Neuronal stem cell (in vitro differentiated cells): ENCODE measurements at regions not wholly inside any gene's neighbourhood (a gene's known extent, or its start where the extent isn't known, plus 50 kb on each side); places are given as distances from the start of the nearest gene placed in this dataset.
A peak's percentile ranks its signal among the peaks of the same experiment; 100 is the strongest.
"Not testable (repeated sequence)": the region's sequence is repeated elsewhere in the genome, so short reads cannot be mapped to it uniquely, and the experiment has no call there.

Experiments
- DNase-seq: peaks from one replicate; pipeline ENCODE4 v3.0.0-alpha.2; 2013; ENCODE audit warnings: low spot score
- H2AFZ ChIP-seq: one replicate; pipeline ENCODE4 v1.6.1; 2013; ENCODE audit warnings: mild to moderate bottlenecking, low read length, inconsistent platforms
- H2AK5ac ChIP-seq: 2 replicates; pipeline ENCODE4 v1.6.1; 2013; ENCODE audit warnings: low read depth, mild to moderate bottlenecking, inconsistent platforms, low read length, moderate library complexity, mixed read lengths
- H2BK120ac ChIP-seq: 2 replicates; pipeline ENCODE4 v1.6.1; 2013; ENCODE audit warnings: low read depth, mild to moderate bottlenecking, inconsistent platforms, low read length, moderate library complexity, mixed read lengths
- H2BK12ac ChIP-seq: one replicate; pipeline ENCODE4 v1.6.1; 2013; ENCODE audit warnings: low read length, inconsistent platforms
- H2BK15ac ChIP-seq: 2 replicates; pipeline ENCODE4 v1.6.1; 2013; ENCODE audit warnings: mild to moderate bottlenecking, low read length, inconsistent platforms, mixed read lengths
- H2BK5ac ChIP-seq: one replicate; pipeline ENCODE4 v1.6.1; 2013; ENCODE audit warnings: inconsistent platforms, mild to moderate bottlenecking, low read length, moderate library complexity
- H3K14ac ChIP-seq: one replicate; pipeline ENCODE4 v1.6.1; 2013; ENCODE audit warnings: low read length, inconsistent platforms
- H3K18ac ChIP-seq: 2 replicates; pipeline ENCODE4 v1.6.1; 2013; ENCODE audit warnings: low read length, inconsistent platforms
- H3K23ac ChIP-seq: 2 replicates; pipeline ENCODE4 v1.6.1; 2013; ENCODE audit warnings: low read depth, mild to moderate bottlenecking, mixed read lengths, low read length, inconsistent platforms; ENCODE audit not compliant: poor library complexity
- H3K27ac ChIP-seq: replicated peaks from 3 replicates; pipeline ENCODE4 v1.5.1; 2013; ENCODE audit warnings: low read length, inconsistent platforms
- H3K27me3 ChIP-seq, 3 experiments: 2 replicates each; pipeline ENCODE4 v1.6.1; 2013; ENCODE audit warnings: low read length in 3 of 3, mild to moderate bottlenecking in 2 of 3, inconsistent platforms in 1 of 3, low read depth in 1 of 3, mixed read lengths in 1 of 3, moderate library complexity in 1 of 3; ENCODE audit not compliant: control insufficient read depth in 3 of 3, insufficient read depth in 3 of 3
- H3K36me3 ChIP-seq, 2 donors: replicated peaks in 1 of 2; 2 replicates each; pipeline ENCODE4 v1.6.1; 2013; ENCODE audit warnings: low read length in 2 of 2; ENCODE audit not compliant: control insufficient read depth in 2 of 2, insufficient read depth in 2 of 2
- H3K4ac ChIP-seq: 2 replicates; pipeline ENCODE4 v1.6.1; 2013; ENCODE audit warnings: inconsistent platforms, mild to moderate bottlenecking, low read length, moderate library complexity
- H3K4me1 ChIP-seq, 2 donors: 1 replicate in 1 of 2; 2 replicates in 1 of 2; pipeline ENCODE4 v1.6.1; 2013; ENCODE audit warnings: low read length in 2 of 2, low read depth in 1 of 2; ENCODE audit not compliant: control insufficient read depth in 2 of 2, insufficient read depth in 1 of 2
- H3K4me2 ChIP-seq: one replicate; pipeline ENCODE4 v1.6.1; 2013; ENCODE audit warnings: mild to moderate bottlenecking, low read length, inconsistent platforms; ENCODE audit not compliant: insufficient read depth, poor library complexity, severe bottlenecking
- H3K4me3 ChIP-seq, 2 donors: 2 replicates each; pipeline ENCODE4 v1.5.1; 2013; ENCODE audit warnings: low read length in 2 of 2, mild to moderate bottlenecking in 2 of 2, inconsistent platforms in 1 of 2, moderate library complexity in 1 of 2
- H3K79me1 ChIP-seq: one replicate; pipeline ENCODE4 v1.6.1; 2013; ENCODE audit warnings: low read depth, mild to moderate bottlenecking, inconsistent platforms, low read length, moderate library complexity
- H3K9ac ChIP-seq: one replicate; pipeline ENCODE4 v1.6.1; 2013; ENCODE audit warnings: mild to moderate bottlenecking, low read depth, low read length, inconsistent platforms; ENCODE audit not compliant: poor library complexity
- H3K9me3 ChIP-seq, 2 donors: replicated peaks in 1 of 2; 2 replicates each; pipeline versions ENCODE3 to v1.6.1; 2013; ENCODE audit warnings: low read length in 2 of 2, mild to moderate bottlenecking in 2 of 2, inconsistent platforms in 1 of 2, low read depth in 1 of 2, mixed read lengths in 1 of 2, moderate library complexity in 1 of 2; ENCODE audit not compliant: control insufficient read depth in 2 of 2, insufficient read depth in 1 of 2
- H4K8ac ChIP-seq: one replicate; pipeline ENCODE4 v1.6.1; 2013; ENCODE audit warnings: low read depth, mild to moderate bottlenecking, inconsistent platforms, low read length, moderate library complexity
- H4K91ac ChIP-seq: one replicate; pipeline ENCODE4 v1.6.1; 2013; ENCODE audit warnings: low read length, low read depth, mild to moderate bottlenecking, inconsistent platforms; ENCODE audit not compliant: poor library complexity
- WGBS, 2 donors: extraction: QIAGEN DNeasy Blood & Tissue Kit; methylation state at CpG; one replicate each; pipeline ENCODE4 v1.1.7; 2013; ENCODE audit warnings: missing lambda C conversion rate in 2 of 2, mixed read lengths in 1 of 2; ENCODE audit not compliant: insufficient read length in 2 of 2, insufficient replicate concordance in 1 of 2; ENCODE audit errors: extremely low coverage in 2 of 2; 5-methylcytosine and 5-hydroxymethylcytosine counted together

- H3K4me2 ChIP-seq, H3K18ac ChIP-seq, H3K27ac ChIP-seq, H3K36me3 ChIP-seq, H3K4me1 ChIP-seq, H3K27me3 ChIP-seq, H4K91ac ChIP-seq, H2AFZ ChIP-seq, H2AK5ac ChIP-seq, H3K9ac ChIP-seq, H3K9me3 ChIP-seq, H4K8ac ChIP-seq, H3K4ac ChIP-seq, H2BK5ac ChIP-seq, DNase-seq, H2BK12ac ChIP-seq, H2BK120ac ChIP-seq, H2BK15ac ChIP-seq, H3K4me3 ChIP-seq, H3K79me1 ChIP-seq, H3K14ac ChIP-seq, H3K23ac ChIP-seq: not testable (repeated sequence)
- no CpG with 5 or more reads among the region's 24 CpGs for WGBS, 2 donors
Observed at GRCh38 chr1:149700220-149700619, 82.3 kb upstream of the FCGR1A start.

- not testable (repeated sequence) for H2AFZ ChIP-seq, H2BK12ac ChIP-seq, H3K9ac ChIP-seq, H3K4me1 ChIP-seq, H4K8ac ChIP-seq, H3K36me3 ChIP-seq, H3K4me3 ChIP-seq, H3K9me3 ChIP-seq, H2AK5ac ChIP-seq, H3K4ac ChIP-seq, H3K14ac ChIP-seq, H3K27me3 ChIP-seq, H2BK120ac ChIP-seq, H3K79me1 ChIP-seq, H3K4me2 ChIP-seq, H4K91ac ChIP-seq, H3K27ac ChIP-seq, H2BK5ac ChIP-seq, DNase-seq, H3K18ac ChIP-seq, H2BK15ac ChIP-seq, H3K23ac ChIP-seq
- WGBS, 2 donors = no CpG with 5 or more reads among the region's 58 CpGs
Observed at GRCh38 chr1:149700677-149701567, 81.6 kb upstream of the FCGR1A start.

- H3K27me3 ChIP-seq, H3K23ac ChIP-seq, H3K14ac ChIP-seq, H4K8ac ChIP-seq, H3K9me3 ChIP-seq, H3K4me1 ChIP-seq, H2BK120ac ChIP-seq, H4K91ac ChIP-seq, H3K18ac ChIP-seq, H2BK12ac ChIP-seq, DNase-seq, H3K27ac ChIP-seq, H3K36me3 ChIP-seq, H2BK5ac ChIP-seq, H3K79me1 ChIP-seq, H2AK5ac ChIP-seq, H3K4ac ChIP-seq, H3K4me2 ChIP-seq, H2AFZ ChIP-seq, H3K9ac ChIP-seq, H2BK15ac ChIP-seq: not testable (repeated sequence)
- no CpG with 5 or more reads among the region's 22 CpGs for WGBS, 2 donors
- peak overlapping the region in 1 of 2 donors; percentile 30 for H3K4me3 ChIP-seq
Observed at GRCh38 chr1:149708192-149708853, 74.2 kb upstream of the FCGR1A start.

- not testable (repeated sequence) for H4K91ac ChIP-seq, DNase-seq, H3K9ac ChIP-seq, H3K27ac ChIP-seq, H2BK120ac ChIP-seq, H3K14ac ChIP-seq, H3K4me1 ChIP-seq, H3K27me3 ChIP-seq, H3K79me1 ChIP-seq, H2BK5ac ChIP-seq, H2BK15ac ChIP-seq, H3K4ac ChIP-seq, H3K36me3 ChIP-seq, H3K18ac ChIP-seq, H2AFZ ChIP-seq, H2BK12ac ChIP-seq, H4K8ac ChIP-seq, H3K23ac ChIP-seq, H2AK5ac ChIP-seq, H3K4me2 ChIP-seq, H3K9me3 ChIP-seq
- no CpG with 5 or more reads among the region's 12 CpGs for WGBS, 2 donors
- H3K4me3 ChIP-seq = peak overlapping the region in 1 of 2 donors; percentile 37
Observed at GRCh38 chr1:149711651-149712050, 70.8 kb upstream of the FCGR1A start.
